ENCODE measurements at regions not wholly inside any gene's neighbourhood (a gene's known extent, or its start where the extent isn't known, plus 50 kb on each side); places are given as distances from the start of the nearest gene placed in this dataset.
"Not testable (repeated sequence)": the region's sequence is repeated elsewhere in the genome, so short reads cannot be mapped to it uniquely, and the experiment has no call there.

DNA sequence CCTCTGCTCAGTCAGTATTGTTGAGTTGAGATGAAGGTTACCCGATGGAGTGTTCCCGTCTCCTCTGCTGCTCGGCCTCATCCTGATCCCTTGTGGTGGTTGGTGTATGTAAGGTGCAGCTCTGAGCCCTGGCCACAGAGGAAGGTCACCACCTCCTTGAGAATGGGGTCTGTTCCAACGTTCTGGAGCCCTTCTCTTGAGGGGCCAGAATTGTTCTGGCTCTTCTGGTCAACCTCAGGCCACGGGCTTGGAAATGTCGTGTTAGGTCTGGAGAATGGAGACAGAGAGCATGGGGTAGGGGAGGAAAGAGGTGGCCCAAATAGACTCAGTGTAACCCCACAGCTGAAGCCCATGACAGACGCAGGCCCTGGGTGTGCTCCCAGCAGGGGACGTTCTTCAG is 62.3 kb upstream of the ETV3 start:
- Mint-ChIP-seq H3K4me3 (no peak overlapping the region), H3K36me3 (ENCODE audit: low read depth) (no peaks in the 10 kb centered on the region), H3K4me1 (ENCODE audit: low read depth) (no peaks in the 10 kb centered on the region), H3K9me3 (no peaks in the 10 kb centered on the region), H3K27ac (no peak overlapping the region), H3K27me3 (peaks cover 39% of the 10 kb centered on the region)
- intact Hi-C loops (cut with micrococcal nuclease): no loop called here

DNA sequence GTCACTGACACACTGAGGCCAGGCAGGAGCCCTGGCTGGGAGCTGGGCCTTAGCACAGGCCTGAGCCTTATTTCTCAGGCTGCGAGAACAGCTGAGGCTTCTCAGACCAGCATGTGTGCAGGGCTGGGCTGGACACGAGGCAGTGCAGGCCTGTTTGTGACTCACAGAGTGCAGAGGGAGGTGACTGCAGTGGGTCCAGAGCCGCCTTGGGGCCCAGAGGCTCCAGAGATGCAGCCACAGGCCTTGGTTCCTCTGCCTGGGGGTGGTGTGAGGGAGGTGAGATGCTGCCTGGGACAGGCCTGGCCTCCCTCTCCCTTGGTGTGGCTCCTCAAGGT is 61.2 kb upstream of the ETV3 start:
- H3K4me3 Mint-ChIP-seq: no peak overlapping the region
- H3K27ac Mint-ChIP-seq: no peak overlapping the region

DNA sequence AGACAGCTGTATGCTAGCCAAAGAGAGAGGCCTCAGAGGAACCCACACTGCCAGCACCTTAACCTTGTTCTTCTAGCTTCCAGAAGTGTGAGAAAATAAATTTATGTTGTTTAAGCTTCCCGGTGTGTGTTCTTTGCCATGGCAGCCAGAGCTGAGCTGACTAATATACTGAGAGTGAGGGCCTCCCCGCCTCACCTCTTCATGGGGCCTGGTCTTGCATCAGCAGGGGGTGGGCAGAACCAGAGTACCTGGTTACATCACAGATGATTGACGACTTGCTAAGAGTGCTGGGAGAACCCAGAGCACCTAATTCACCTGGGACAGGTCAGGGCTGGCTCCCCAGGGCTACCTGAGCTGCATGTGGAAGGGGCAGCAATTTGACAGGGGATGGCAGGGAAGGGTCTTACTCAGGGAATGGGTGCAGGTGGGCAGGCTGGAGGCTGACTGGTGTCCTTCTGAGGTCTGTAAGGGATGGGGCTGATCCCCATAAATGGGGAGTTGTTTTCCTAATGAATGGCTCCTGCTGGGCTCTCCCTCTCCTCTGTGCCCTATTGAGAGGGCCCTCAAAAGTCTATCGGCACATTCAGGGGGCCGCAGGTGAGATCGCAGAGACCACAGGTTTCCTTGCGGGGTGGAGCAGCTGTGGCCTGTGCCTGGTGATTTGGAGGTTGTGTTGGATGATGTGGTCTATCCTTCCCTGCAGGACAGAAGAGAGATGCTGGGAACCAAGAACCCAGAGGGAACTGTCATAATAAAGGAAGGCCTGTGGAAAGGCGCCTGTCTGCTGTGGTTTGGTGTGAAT is 60.6 kb upstream of the ETV3 start:
- intact Hi-C loops (cut with micrococcal nuclease): loop anchor here (10.0 kb wide), 1 partner anchor 166 kb away; no protein-coding TSS in a partner anchor
- H3K9me3 Mint-ChIP-seq: no peaks in the 10 kb centered on the region
- H3K27me3 Mint-ChIP-seq: peaks cover 43% of the 10 kb centered on the region
- no peak overlapping the region for H3K27ac Mint-ChIP-seq
- H3K36me3 Mint-ChIP-seq (ENCODE audit: low read depth): no peaks in the 10 kb centered on the region
- no peak overlapping the region for H3K4me3 Mint-ChIP-seq
- H3K4me1 Mint-ChIP-seq (ENCODE audit: low read depth): no peaks in the 10 kb centered on the region

More for the DNA sequence above, 61.2 kb upstream of the ETV3 start:
- peaks cover 42% of the 10 kb centered on the region for H3K27me3 Mint-ChIP-seq
- intact Hi-C loops (cut with micrococcal nuclease): loop anchor here (10.0 kb wide), 1 partner anchor 165 kb away; no protein-coding TSS in a partner anchor
- no peaks in the 10 kb centered on the region for H3K36me3 Mint-ChIP-seq (ENCODE audit: low read depth)
- H3K9me3 Mint-ChIP-seq: no peaks in the 10 kb centered on the region
- no peaks in the 10 kb centered on the region for H3K4me1 Mint-ChIP-seq (ENCODE audit: low read depth)

DNA sequence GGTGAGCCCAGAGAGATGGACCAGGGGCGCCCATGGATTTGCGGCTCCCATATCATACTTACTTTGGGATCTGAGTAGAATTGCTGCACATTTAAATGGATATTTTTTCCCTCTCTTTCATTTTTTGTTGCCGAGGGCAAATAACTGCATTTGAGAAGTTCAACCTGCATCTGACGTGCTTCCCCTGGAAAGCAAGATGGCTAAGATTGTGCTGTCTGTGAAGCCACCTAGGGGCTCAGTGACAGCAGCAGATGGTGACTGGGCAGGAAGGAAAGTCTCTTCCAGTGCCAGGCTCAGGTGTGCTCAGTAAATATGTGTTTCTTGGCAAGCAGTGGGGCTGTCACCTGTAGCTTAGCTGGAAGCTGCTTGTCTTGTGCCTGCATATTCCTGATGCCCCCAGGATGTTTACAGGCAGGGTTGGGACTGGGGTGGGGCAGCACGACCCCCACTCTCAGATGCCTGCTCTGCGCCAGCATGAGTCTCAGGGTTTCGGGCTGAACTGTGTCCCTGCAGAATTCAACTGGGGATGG is 59.8 kb upstream of the ETV3 start:
- intact Hi-C loops (cut with micrococcal nuclease): loop anchor here (10.0 kb wide), 1 partner anchor 167 kb away; no protein-coding TSS in a partner anchor
- Mint-ChIP-seq H3K36me3 (ENCODE audit: low read depth) (no peaks in the 10 kb centered on the region), H3K4me3 (no peak overlapping the region), H3K27ac (no peak overlapping the region), H3K27me3 (peaks cover 43% of the 10 kb centered on the region), H3K9me3 (no peaks in the 10 kb centered on the region), H3K4me1 (ENCODE audit: low read depth) (no peaks in the 10 kb centered on the region)

DNA sequence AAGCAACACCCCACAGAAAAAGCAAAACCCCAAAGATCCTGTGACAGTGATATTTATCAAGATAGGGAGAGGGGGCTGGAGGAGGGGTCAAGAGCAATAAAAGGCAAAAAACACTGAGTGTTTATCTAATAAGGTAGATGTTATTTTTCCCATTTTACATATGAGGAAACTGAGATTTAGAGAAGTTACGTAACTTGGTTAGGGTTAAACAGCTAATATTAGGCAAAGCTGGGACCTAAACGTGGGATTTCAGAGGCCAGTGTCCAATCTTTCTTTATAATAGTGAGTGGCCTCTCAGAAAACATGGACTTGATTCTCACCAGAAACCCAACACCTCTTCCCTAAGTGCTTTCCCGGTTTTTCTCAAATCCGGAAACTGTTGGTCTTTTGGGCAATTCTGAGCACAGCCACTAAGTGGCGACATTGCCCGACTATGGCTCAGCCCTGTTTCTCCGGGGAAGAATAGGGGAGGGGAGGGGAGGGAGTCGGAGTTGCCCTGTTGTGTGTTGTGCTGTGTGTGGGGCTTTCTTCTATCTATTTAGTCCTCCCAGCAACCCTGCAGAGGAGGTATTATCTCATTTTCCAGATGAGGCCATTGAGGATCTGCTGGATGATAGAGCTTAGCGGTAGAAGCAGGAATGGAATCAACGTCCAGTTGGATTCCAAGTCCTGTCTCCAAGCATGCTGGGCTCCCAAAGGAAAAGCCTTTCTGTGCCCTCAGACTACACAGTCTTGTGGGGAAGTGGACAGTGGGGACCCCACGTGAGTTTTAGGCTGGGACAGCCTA is 58.7 kb upstream of the ETV3 start:
- intact Hi-C loops (cut with micrococcal nuclease): loop anchor here (10.0 kb wide), 1 partner anchor 168 kb away; no protein-coding TSS in a partner anchor
- not testable (repeated sequence) for H3K36me3 Mint-ChIP-seq (ENCODE audit: low read depth); H3K4me1 Mint-ChIP-seq (ENCODE audit: low read depth); H3K9me3 Mint-ChIP-seq; H3K27ac Mint-ChIP-seq; H3K4me3 Mint-ChIP-seq
- H3K27me3 Mint-ChIP-seq: peaks cover 47% of the 10 kb centered on the region

DNA sequence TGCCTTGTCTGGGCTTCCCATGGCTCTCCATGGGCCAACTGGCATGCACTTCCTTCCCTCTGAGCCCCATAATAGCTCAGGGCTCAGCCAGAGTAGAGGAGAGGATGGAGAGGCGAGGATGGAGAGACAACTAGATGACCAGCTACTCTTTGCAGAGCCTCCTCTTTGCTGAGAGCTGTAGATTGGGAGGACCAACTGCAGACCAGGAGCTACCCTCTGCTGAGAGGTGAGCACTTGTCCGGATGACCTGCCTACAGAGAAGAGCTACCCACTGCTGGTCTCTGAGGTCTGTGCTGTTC is 58.0 kb upstream of the ETV3 start:
- H3K27ac Mint-ChIP-seq: no peak overlapping the region
- peaks cover 48% of the 10 kb centered on the region for H3K27me3 Mint-ChIP-seq
- H3K4me3 Mint-ChIP-seq: no peak overlapping the region
- no peaks in the 10 kb centered on the region for H3K36me3 Mint-ChIP-seq (ENCODE audit: low read depth)
- intact Hi-C loops (cut with micrococcal nuclease): loop anchor here (10.0 kb wide), 1 partner anchor 169 kb away; no protein-coding TSS in a partner anchor
- no peaks in the 10 kb centered on the region for H3K4me1 Mint-ChIP-seq (ENCODE audit: low read depth)
- no peaks in the 10 kb centered on the region for H3K9me3 Mint-ChIP-seq

DNA sequence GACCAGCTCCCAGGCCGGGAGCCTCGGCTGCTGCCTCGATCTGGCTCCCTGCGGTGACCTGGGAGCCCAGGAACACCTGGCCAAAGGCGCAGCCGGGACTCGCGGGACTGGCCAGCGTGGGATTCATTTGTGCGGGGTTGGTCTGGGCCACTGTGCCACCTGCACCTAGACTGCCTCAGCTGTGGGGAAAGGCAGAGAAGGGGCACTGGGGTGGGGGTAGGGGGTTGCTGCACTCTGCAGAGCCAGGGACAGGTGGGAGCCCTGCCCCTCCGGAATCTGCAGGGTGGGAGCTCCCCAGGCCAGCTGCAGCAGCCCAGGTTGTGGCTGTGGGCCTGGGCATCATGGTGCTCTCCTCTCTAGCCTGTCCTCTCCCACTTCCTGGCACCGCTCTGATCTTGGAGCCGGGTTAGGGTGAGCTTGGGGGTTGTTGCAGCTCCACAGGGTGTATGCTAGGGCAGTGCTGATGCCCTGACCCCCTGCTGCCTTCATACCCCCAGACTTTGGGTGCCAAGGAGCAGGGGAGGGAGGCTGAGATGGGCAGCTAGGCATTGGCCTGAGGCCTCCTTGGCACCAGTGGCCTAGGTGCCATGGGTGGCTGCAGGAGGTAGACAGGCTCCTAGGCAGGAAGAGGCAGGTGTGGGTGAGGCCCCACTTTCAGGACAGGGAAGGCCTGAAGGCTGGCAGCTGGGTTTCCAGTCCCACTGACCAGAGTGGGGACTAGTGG is 57.5 kb upstream of the ETV3 start:
- Mint-ChIP-seq H3K27me3 (peaks cover 47% of the 10 kb centered on the region), H3K9me3 (no peaks in the 10 kb centered on the region), H3K27ac (no peak overlapping the region), H3K4me1 (ENCODE audit: low read depth) (no peaks in the 10 kb centered on the region), H3K36me3 (ENCODE audit: low read depth) (no peaks in the 10 kb centered on the region), H3K4me3 (no peak overlapping the region)
- intact Hi-C loops (cut with micrococcal nuclease): loop anchor here (10.0 kb wide), 1 partner anchor 169 kb away; no protein-coding TSS in a partner anchor

DNA sequence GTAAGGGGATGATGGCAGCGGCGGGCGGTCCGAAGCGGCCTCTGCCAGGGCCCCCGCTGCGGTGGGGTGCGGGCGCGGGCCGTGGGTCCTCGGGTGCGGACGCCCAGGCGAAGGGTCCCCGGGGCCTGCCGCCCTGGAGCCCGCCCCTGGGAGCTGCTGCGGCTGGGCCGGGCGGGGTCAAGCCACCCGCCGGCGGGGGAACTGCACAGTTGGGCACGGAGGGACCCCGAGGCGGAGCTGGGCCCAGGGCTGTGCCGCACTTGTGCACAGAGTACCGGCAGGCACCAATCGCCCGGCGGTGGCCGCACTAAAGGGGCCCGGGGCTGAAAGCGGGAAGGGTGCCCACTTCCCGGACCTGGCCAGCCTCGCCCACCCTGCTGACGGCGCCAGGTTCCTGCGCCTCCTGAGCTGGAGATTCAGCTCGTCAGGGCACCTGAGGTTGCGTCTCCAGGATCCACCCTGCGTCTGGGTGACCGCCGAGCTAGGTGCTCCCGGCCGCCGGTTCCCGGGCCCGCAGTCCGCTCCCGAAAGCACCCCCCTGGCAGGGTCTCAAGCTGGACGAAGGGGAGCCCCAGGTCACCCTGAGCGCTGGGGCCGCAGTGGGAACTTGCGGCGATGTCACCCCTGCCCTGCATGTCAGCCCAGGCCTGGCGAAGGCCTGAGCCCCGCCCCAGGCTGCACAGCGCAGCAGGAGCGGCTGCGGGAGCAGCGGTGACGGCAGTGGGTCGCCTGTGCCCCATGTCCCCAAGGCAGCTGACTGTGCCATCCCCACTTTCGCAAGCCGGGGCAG is 56.7 kb upstream of the ETV3 start:
- intact Hi-C loops (cut with micrococcal nuclease): loop anchor here (10.0 kb wide), 1 partner anchor 170 kb away; no protein-coding TSS in a partner anchor
- H3K27ac Mint-ChIP-seq: no peak overlapping the region

DNA sequence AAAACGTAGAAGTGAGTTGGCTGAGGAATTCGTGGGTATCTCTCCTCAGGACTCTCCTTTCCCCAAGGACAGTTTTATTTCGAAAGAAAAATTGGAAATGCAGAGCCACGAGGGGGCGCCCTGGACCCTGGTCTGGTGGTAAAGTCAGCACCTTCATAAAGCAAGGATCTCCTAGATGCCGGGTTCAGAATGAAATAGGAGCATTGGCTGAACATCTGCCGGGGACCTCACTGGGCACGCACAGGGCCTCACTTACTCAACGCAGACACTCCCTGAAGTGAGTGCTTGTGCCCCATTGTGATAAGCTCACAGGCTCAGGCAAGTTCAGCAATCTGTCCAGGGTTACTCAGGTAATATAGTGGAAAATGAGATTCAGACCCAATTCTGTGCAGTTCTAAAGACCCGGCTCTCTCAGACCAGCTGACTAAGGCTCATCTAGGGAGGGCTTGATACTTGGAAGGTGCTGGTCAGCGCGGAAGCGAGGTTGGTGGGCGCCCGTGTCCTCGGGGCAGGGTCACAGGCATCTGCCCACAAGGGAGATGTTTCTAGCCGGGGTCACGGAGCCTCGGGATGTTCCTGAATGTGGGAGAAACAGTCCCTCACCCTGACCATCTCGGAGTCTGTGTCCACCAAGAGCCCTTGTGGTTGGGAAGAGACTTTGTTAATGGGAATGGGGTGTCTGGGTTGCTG is 55.7 kb upstream of the ETV3 start:
- Mint-ChIP-seq H3K4me1 (ENCODE audit: low read depth) (no peaks in the 10 kb centered on the region), H3K27ac (no peak overlapping the region), H3K9me3 (no peaks in the 10 kb centered on the region), H3K4me3 (no peak overlapping the region), H3K27me3 (peaks cover 53% of the 10 kb centered on the region), H3K36me3 (ENCODE audit: low read depth) (no peaks in the 10 kb centered on the region)
- intact Hi-C loops (cut with micrococcal nuclease): loop anchor here (2.0 to 10.0 kb wide), 2 partner anchors 171 to 295 kb away; no protein-coding TSS in a partner anchor

More for the DNA sequence above, 56.7 kb upstream of the ETV3 start:
- Mint-ChIP-seq H3K4me1 (ENCODE audit: low read depth) (no peaks in the 10 kb centered on the region), H3K9me3 (no peaks in the 10 kb centered on the region), H3K4me3 (no peak overlapping the region), H3K36me3 (ENCODE audit: low read depth) (no peaks in the 10 kb centered on the region), H3K27me3 (peaks cover 49% of the 10 kb centered on the region)

DNA sequence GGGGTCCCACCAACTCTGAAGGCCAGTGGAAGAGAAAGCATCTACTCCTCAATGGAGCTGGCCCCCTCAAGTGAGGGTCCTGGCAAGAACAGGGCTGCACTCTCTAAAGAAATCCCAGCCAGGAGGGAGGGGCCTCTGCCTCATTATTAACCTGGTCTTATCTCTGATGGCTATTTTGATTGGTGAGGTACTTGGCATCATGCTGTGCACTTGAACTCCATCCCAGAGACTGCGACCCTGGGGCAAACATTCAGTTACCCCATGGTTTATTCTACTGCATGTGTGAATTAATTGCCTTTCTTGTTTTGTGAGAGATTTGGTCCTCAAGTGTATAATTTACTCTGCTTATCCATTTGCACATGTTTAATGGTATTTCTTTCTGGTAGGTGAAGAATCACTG is 55.0 kb upstream of the ETV3 start:
- no peak overlapping the region for H3K27ac Mint-ChIP-seq
- H3K36me3 Mint-ChIP-seq (ENCODE audit: low read depth): no peaks in the 10 kb centered on the region
- peaks cover 54% of the 10 kb centered on the region for H3K27me3 Mint-ChIP-seq
- no peaks in the 10 kb centered on the region for H3K4me1 Mint-ChIP-seq (ENCODE audit: low read depth)
- intact Hi-C loops (cut with micrococcal nuclease): loop anchor here (2.0 to 10.0 kb wide), 2 partner anchors 172 to 296 kb away; no protein-coding TSS in a partner anchor
- no peak overlapping the region for H3K4me3 Mint-ChIP-seq
- H3K9me3 Mint-ChIP-seq: no peaks in the 10 kb centered on the region

DNA sequence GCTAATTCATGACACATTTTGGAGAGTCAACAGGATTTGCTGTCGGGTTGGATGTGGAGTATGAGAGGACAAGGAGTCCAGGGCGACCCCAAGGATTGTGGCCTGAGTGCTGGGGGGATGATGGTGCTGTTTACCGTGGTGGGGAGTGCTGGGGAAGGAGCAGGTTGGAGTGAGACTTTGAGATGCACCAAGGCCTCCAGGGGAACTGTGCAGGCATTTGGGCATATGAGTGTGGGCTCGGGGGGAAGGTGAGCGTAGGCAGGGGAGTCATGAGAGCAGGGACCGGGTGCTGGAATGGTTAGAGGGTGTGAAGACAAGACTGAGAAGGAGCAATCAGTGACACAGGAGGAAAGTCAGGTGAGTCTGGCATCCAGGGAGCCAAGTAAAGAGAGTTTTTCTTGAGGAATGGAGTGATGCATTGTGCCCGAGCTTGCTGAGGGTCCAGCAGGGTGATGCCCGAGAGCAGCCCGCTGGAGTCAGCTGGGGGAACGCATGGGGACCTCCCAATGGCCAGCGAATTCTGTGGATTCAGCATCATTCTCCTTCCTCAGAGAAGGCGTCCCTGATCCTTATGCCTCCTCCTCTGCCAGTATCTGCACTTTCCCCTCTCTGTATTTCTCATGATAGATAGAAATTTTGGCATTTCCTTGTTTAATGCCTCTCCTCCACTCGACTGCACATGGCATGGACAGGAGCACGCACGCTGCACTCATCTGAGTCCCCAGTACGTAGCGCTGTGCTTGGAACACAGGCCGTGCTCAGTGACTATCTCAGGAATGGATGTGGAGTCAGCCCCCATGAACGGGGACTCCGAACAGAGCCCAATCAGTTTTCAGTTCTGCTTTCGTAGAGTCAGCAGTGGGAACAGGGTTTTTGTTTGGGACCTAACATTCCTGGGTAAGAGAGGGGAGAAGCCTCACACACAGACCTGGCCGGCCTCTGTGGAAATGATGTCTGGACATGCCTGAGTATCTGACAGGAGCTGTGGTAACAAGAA is 52.1 kb upstream of the ETV3 start:
- intact Hi-C loops (cut with micrococcal nuclease): loop anchor here (10.0 kb wide), 1 partner anchor 175 kb away; no protein-coding TSS in a partner anchor
- H3K27ac Mint-ChIP-seq: no peak overlapping the region
- H3K4me1 Mint-ChIP-seq (ENCODE audit: low read depth): no peaks in the 10 kb centered on the region
- no peaks in the 10 kb centered on the region for H3K36me3 Mint-ChIP-seq (ENCODE audit: low read depth)
- H3K9me3 Mint-ChIP-seq: no peaks in the 10 kb centered on the region
- peaks cover 47% of the 10 kb centered on the region for H3K27me3 Mint-ChIP-seq
- no peak overlapping the region for H3K4me3 Mint-ChIP-seq

DNA sequence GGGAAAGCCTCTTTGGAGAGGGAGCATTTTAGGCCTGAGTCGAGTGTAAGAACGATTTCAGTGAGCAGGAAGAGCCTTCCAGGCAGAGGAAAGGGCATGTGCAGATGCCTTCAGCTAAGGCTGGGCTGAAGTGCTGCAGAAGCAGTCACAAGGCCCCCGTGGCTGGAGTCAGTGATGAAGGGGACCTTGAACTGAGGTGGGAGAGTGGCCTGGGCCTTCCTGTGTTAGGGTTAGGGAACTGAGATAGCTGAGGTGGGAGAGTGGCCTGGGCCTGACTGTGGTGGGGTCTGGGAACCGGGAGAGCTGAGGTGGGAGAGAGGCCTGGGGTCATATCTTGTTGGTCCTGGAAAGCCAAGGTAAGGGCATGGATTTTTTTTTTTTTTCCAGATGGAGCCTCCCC is 50.9 kb upstream of the ETV3 start:
- Mint-ChIP-seq H3K36me3 (ENCODE audit: low read depth) (no peaks in the 10 kb centered on the region), H3K4me1 (ENCODE audit: low read depth) (peaks cover under 1% of the 10 kb centered on the region), H3K27ac (no peak overlapping the region), H3K9me3 (no peaks in the 10 kb centered on the region), H3K4me3 (no peak overlapping the region), H3K27me3 (peaks cover 42% of the 10 kb centered on the region)
- intact Hi-C loops (cut with micrococcal nuclease): no loop called here
